Bronchial epithelial cell (primary cell): ENCODE measurements at regions not wholly inside any gene's neighbourhood (a gene's known extent, or its start where the extent isn't known, plus 50 kb on each side); places are given as distances from the start of the nearest gene placed in this dataset.

Experiments
- DNase-seq: peaks from one replicate; pipeline ENCODE4 v3.0.0-alpha.2; 2010; ENCODE audit warnings: low read depth
- FAIRE-seq: peaks from 2 replicates; lab custom pipeline; 2011; peaks lifted over from hg19 to GRCh38; lab: Jason Lieb, UNC
- H3K27me3 ChIP-seq: 2 replicates; pipeline ENCODE4 v1.5.1; 2011; ENCODE audit warnings: low read length; ENCODE audit not compliant: control insufficient read depth, insufficient read depth
- H3K36me3 ChIP-seq: 2 replicates; pipeline ENCODE4 v1.5.1; 2011; ENCODE audit warnings: low read length; ENCODE audit not compliant: control insufficient read depth, insufficient read depth
- H3K4me3 ChIP-seq: 2 replicates; pipeline ENCODE4 v1.5.1; 2011; ENCODE audit warnings: mild to moderate bottlenecking, low read depth, low read length, control low read depth
- CTCF ChIP-seq: IDR thresholded peaks from 2 replicates; pipeline ENCODE4 v1.5.1; 2011; ENCODE audit warnings: mild to moderate bottlenecking, moderate library complexity, low read length, control low read depth, inconsistent platforms; ENCODE audit not compliant: insufficient read depth, severe bottlenecking

GRCh38 chr1:30318864-30319718 is 404.3 kb downstream of the MATN1 start:
- no peaks in the 10 kb centered on the region for H3K36me3 ChIP-seq
- H3K27me3 ChIP-seq, result peaks cover 1% of the 10 kb centered on the region
- FAIRE-seq, result peak; percentile 43
- no peak overlapping the region for H3K4me3 ChIP-seq
- no peak for DNase-seq
- TF ChIP-seq CTCF, result no peak

GRCh38 chr1:30318413-30318812 is 405.0 kb downstream of the MATN1 start:
- no peak for TF ChIP-seq CTCF
- Histone ChIP-seq H3K36me3 (no peaks in the 10 kb centered on the region), H3K4me3 (no peak overlapping the region), H3K27me3 (peaks cover 1% of the 10 kb centered on the region)
- FAIRE-seq (no peak), DNase-seq (no peak)

- FAIRE-seq (no peak), DNase-seq (no peak)
These were observed 405.5 kb downstream of the MATN1 start for GRCh38 chr1:30317921-30318320.

GRCh38 chr1:30316056-30316455 is 407.3 kb downstream of the MATN1 start:
- Histone ChIP-seq H3K36me3 (no peaks in the 10 kb centered on the region), H3K4me3 (no peak overlapping the region), H3K27me3 (peaks cover 1% of the 10 kb centered on the region)
- no peak for TF ChIP-seq CTCF
- no peak for FAIRE-seq
- DNase-seq, result no peak

More at GRCh38 chr1:30317921-30318320, 405.5 kb downstream of the MATN1 start:
- Histone ChIP-seq H3K27me3 (peaks cover 1% of the 10 kb centered on the region), H3K4me3 (no peak overlapping the region), H3K36me3 (no peaks in the 10 kb centered on the region)
- no peak for TF ChIP-seq CTCF

- Histone ChIP-seq H3K4me3 (no peak overlapping the region), H3K36me3 (no peaks in the 10 kb centered on the region), H3K27me3 (no peaks in the 10 kb centered on the region)
- no peak for FAIRE-seq
- TF ChIP-seq CTCF, result no peak
- DNase-seq, result peak; percentile 3
These were observed 408.0 kb downstream of the MATN1 start for GRCh38 chr1:30315185-30315960.
